ENCODE measurements at regions not wholly inside any gene's neighbourhood (a gene's known extent, or its start where the extent isn't known, plus 50 kb on each side); places are given as distances from the start of the nearest gene placed in this dataset.

GRCh38 chr5:74336297-74336696 is 304.2 kb downstream of the ENC1 start:
- DNase-seq: no peak

- no peak for DNase-seq
Observed at GRCh38 chr5:74334762-74335384, 305.7 kb downstream of the ENC1 start.

GRCh38 chr5:74334062-74334761 is 306.3 kb downstream of the ENC1 start:
- DNase-seq: no peak

GRCh38 chr5:74333430-74333829 is 307.1 kb downstream of the ENC1 start:
- no peak for DNase-seq

GRCh38 chr5:74332682-74333081 is 307.8 kb downstream of the ENC1 start:
- no peak for DNase-seq

- DNase-seq: no peak
Observed at GRCh38 chr5:74332006-74332405, 308.5 kb downstream of the ENC1 start.

GRCh38 chr5:74328221-74328630 is 312.3 kb downstream of the ENC1 start:
- DNase-seq: no peak

GRCh38 chr5:74327339-74327685 is 313.2 kb downstream of the ENC1 start:
- no peak for DNase-seq

GRCh38 chr5:74326571-74327338 is 313.8 kb downstream of the ENC1 start:
- peak; percentile 32 for DNase-seq

- DNase-seq: no peak
Observed at GRCh38 chr5:74325866-74326265, 314.7 kb downstream of the ENC1 start.

GRCh38 chr5:74324556-74324955 is 316.0 kb downstream of the ENC1 start:
- DNase-seq: no peak

GRCh38 chr5:74322944-74323343 is 317.6 kb downstream of the ENC1 start:
- DNase-seq: no peak

- DNase-seq: no peak
Observed at GRCh38 chr5:74322191-74322590, 318.3 kb downstream of the ENC1 start.

- DNase-seq: no peak
Observed at GRCh38 chr5:74321326-74321725, 319.2 kb downstream of the ENC1 start.

GRCh38 chr5:74320526-74320925 is 320.0 kb downstream of the ENC1 start:
- DNase-seq: no peak

- DNase-seq: no peak
Observed at GRCh38 chr5:74319076-74319475, 321.5 kb downstream of the ENC1 start.

- DNase-seq: peak; percentile 97
Observed at GRCh38 chr5:74316064-74316603, 324.4 kb downstream of the ENC1 start.

- DNase-seq: no peak
Observed at GRCh38 chr5:74314906-74315305, 325.6 kb downstream of the ENC1 start.

- DNase-seq: no peak
Observed at GRCh38 chr5:74313896-74314295, 326.6 kb downstream of the ENC1 start.

- DNase-seq: no peak
Observed at GRCh38 chr5:74312746-74313145, 327.8 kb downstream of the ENC1 start.

- DNase-seq: no peak
Observed at GRCh38 chr5:74311961-74312360, 328.6 kb downstream of the ENC1 start.

- no peak for DNase-seq
Observed at GRCh38 chr5:74310997-74311930, 329.3 kb downstream of the ENC1 start.

- no peak for DNase-seq
Observed at GRCh38 chr5:74310386-74310785, 330.1 kb downstream of the ENC1 start.

Data from amniotic stem cell (primary cell).